DND-41 (cell line): ENCODE measurements at regions not wholly inside any gene's neighbourhood (a gene's known extent, or its start where the extent isn't known, plus 50 kb on each side); places are given as distances from the start of the nearest gene placed in this dataset.

Source experiments
- ATAC-seq: fragments of 200-7000 bp; cut with Tn5 transposase; 3 replicates; pipeline ENCODE4 v1.9.1; 2021; ENCODE audit warnings: low read depth; ENCODE audit not compliant: insufficient read depth
- DNase-seq: peaks from one replicate; pipeline ENCODE4 v3.0.0-alpha.2; 2020
- H2AFZ ChIP-seq: 2 replicates; pipeline ENCODE4 v1.6.0; 2012; ENCODE audit warnings: low read depth, low read length
- H3K27ac ChIP-seq: 2 replicates; pipeline ENCODE4 v1.5.1; 2012; ENCODE audit warnings: low read length, inconsistent platforms
- H3K27me3 ChIP-seq: fragments of 200-600 bp; sonication (generic); 2 replicates; pipeline ENCODE4 v1.6.0; 2012; ENCODE audit warnings: low read length, mild to moderate bottlenecking, inconsistent platforms; ENCODE audit not compliant: insufficient read depth, poor library complexity
- H3K36me3 ChIP-seq: 2 replicates; pipeline ENCODE4 v1.5.1; 2012; ENCODE audit warnings: low read length, inconsistent platforms; ENCODE audit not compliant: insufficient read depth
- H3K4me1 ChIP-seq: 2 replicates; pipeline ENCODE4 v1.5.1; 2012; ENCODE audit warnings: mild to moderate bottlenecking, low read length; ENCODE audit not compliant: insufficient read depth
- H3K4me2 ChIP-seq: 2 replicates; pipeline ENCODE4 v1.6.0; 2012; ENCODE audit warnings: mild to moderate bottlenecking, moderate library complexity, low read length, inconsistent platforms; ENCODE audit not compliant: insufficient read depth
- H3K4me3 ChIP-seq, 2 experiments: fragments of 200-600 bp in 1 of 2; shearing (Covaris generic) in 1 of 2; 2 replicates each; pipeline ENCODE4 v1.5.1; 2012 to 2016; ENCODE audit warnings: inconsistent platforms in 2 of 2, low read length in 2 of 2, mild to moderate bottlenecking in 2 of 2, low read depth in 1 of 2, moderate library complexity in 1 of 2
- H3K79me2 ChIP-seq: 2 replicates; pipeline ENCODE4 v1.6.0; 2012; ENCODE audit warnings: low read length, inconsistent platforms; ENCODE audit not compliant: insufficient read depth
- H3K9ac ChIP-seq: 2 replicates; pipeline ENCODE4 v1.6.0; 2012; ENCODE audit warnings: low read depth, mild to moderate bottlenecking, inconsistent platforms, low read length, moderate library complexity
- H3K9me3 ChIP-seq: 2 replicates; pipeline ENCODE4 v1.5.1; 2012; ENCODE audit warnings: low read length, moderate library complexity, mild to moderate bottlenecking, inconsistent platforms; ENCODE audit not compliant: insufficient read depth, severe bottlenecking
- H4K20me1 ChIP-seq: 2 replicates; pipeline ENCODE4 v1.6.0; 2012; ENCODE audit warnings: low read length; ENCODE audit not compliant: insufficient read depth
- EZH2 ChIP-seq: IDR thresholded peaks from 3 replicates; pipeline ENCODE4 v1.6.1; 2012; ENCODE audit warnings: borderline replicate concordance, low read depth, mild to moderate bottlenecking, moderate library complexity, low read length, inconsistent platforms; ENCODE audit not compliant: severe bottlenecking
- TF ChIP-seq, protein P1 (sequence below): IDR thresholded peaks from 2 replicates; pipeline ENCODE4 v1.5.1; 2012; ENCODE audit warnings: borderline replicate concordance, low read length, moderate library complexity, mild to moderate bottlenecking; ENCODE audit not compliant: poor library complexity, severe bottlenecking; ENCODE audit errors: extremely low read depth

GRCh38 chr12:128056136-128056801 lies 210.7 kb upstream of the TMEM132C start:
- Histone ChIP-seq H3K27ac (no peak overlapping the region), H3K9me3 (peaks cover 3% of the 10 kb centered on the region), H4K20me1 (no peaks in the 10 kb centered on the region), H3K36me3 (no peaks in the 10 kb centered on the region), H3K79me2 (no peaks in the 10 kb centered on the region), H3K27me3 (no peaks in the 10 kb centered on the region), H3K9ac (no peak overlapping the region), H3K4me2 (no peak overlapping the region), H3K4me1 (no peaks in the 10 kb centered on the region), H2AFZ (no peak overlapping the region), H3K4me3 (no peak overlapping the region)
- DNase-seq (no peak), ATAC-seq (no peak)
- TF ChIP-seq, protein P1, sequence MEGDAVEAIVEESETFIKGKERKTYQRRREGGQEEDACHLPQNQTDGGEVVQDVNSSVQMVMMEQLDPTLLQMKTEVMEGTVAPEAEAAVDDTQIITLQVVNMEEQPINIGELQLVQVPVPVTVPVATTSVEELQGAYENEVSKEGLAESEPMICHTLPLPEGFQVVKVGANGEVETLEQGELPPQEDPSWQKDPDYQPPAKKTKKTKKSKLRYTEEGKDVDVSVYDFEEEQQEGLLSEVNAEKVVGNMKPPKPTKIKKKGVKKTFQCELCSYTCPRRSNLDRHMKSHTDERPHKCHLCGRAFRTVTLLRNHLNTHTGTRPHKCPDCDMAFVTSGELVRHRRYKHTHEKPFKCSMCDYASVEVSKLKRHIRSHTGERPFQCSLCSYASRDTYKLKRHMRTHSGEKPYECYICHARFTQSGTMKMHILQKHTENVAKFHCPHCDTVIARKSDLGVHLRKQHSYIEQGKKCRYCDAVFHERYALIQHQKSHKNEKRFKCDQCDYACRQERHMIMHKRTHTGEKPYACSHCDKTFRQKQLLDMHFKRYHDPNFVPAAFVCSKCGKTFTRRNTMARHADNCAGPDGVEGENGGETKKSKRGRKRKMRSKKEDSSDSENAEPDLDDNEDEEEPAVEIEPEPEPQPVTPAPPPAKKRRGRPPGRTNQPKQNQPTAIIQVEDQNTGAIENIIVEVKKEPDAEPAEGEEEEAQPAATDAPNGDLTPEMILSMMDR: no peak
- no peak for TF ChIP-seq EZH2

DNA sequence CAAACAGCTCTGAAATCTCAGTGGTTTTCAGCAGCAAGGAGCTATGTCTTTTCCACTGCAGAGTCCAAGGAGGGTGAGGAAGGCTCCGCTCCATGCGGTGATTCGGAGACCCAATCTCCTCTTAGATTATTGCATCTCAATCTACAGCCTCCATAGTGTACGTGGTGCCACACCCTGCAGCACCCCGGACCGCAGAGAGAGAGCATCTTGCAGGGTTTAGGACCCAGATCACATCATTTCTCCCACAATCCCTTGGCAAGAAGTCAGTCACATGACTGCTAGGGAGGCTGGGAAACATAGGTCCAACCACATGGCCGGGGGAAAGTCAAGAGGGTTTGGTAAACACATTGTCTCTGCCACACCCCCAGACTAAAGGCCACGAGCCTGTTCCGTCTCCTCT lies 209.4 kb upstream of the TMEM132C start:
- no peaks in the 10 kb centered on the region for H3K27me3 ChIP-seq
- H4K20me1 ChIP-seq: no peaks in the 10 kb centered on the region

GRCh38 chr12:128059621-128060370 lies 207.2 kb upstream of the TMEM132C start:
- peaks cover 3% of the 10 kb centered on the region for H3K9me3 ChIP-seq
- no peak overlapping the region for H3K9ac ChIP-seq
- H3K4me1 ChIP-seq: no peaks in the 10 kb centered on the region
- H3K79me2 ChIP-seq: no peaks in the 10 kb centered on the region
- no peak for DNase-seq
- H3K27me3 ChIP-seq: no peaks in the 10 kb centered on the region
- no peak overlapping the region for H3K4me2 ChIP-seq
- H3K27ac ChIP-seq: no peak overlapping the region
- no peak for ATAC-seq
- TF ChIP-seq EZH2: no peak
- TF ChIP-seq, protein P1: no peak
- H2AFZ ChIP-seq: no peak overlapping the region
- no peaks in the 10 kb centered on the region for H3K36me3 ChIP-seq
- no peaks in the 10 kb centered on the region for H4K20me1 ChIP-seq
- H3K4me3 ChIP-seq: no peak overlapping the region

More for the DNA sequence above, 209.4 kb upstream of the TMEM132C start:
- no peak for DNase-seq
- Histone ChIP-seq H3K9me3 (peaks cover 3% of the 10 kb centered on the region), H3K4me2 (no peak overlapping the region), H3K9ac (no peak overlapping the region), H3K4me1 (no peaks in the 10 kb centered on the region), H3K79me2 (no peaks in the 10 kb centered on the region), H3K4me3 (no peak overlapping the region), H3K27ac (no peak overlapping the region), H2AFZ (no peak overlapping the region), H3K36me3 (no peaks in the 10 kb centered on the region)
- TF ChIP-seq, protein P1: no peak
- no peak for TF ChIP-seq EZH2
- ATAC-seq: no peak
